H9 (cell line): ENCODE measurements at regions not wholly inside any gene's neighbourhood (a gene's known extent, or its start where the extent isn't known, plus 50 kb on each side); places are given as distances from the start of the nearest gene placed in this dataset.
A peak's percentile ranks its signal among the peaks of the same experiment; 100 is the strongest.

Source experiments
- DNase-seq: peaks from one replicate; pipeline ENCODE4 v3.0.0-alpha.2; 2017
- H2AFZ ChIP-seq: one replicate; pipeline ENCODE4 v1.6.1; 2013; ENCODE audit warnings: mild to moderate bottlenecking, low read length, control low read depth, moderate library complexity
- H2AK5ac ChIP-seq: 2 replicates; pipeline ENCODE4 v1.6.1; 2013; ENCODE audit warnings: low read length, control low read depth, mixed read lengths; ENCODE audit not compliant: insufficient read length
- H2BK120ac ChIP-seq: one replicate; pipeline ENCODE4 v1.6.1; 2013; ENCODE audit warnings: low read depth, mild to moderate bottlenecking, low read length, control low read depth, inconsistent platforms; ENCODE audit not compliant: poor library complexity, severe bottlenecking
- H2BK12ac ChIP-seq: 2 replicates; pipeline ENCODE4 v1.6.1; 2013; ENCODE audit warnings: low read length, control low read depth, mixed read lengths, low read depth; ENCODE audit not compliant: insufficient read length
- H2BK15ac ChIP-seq: 2 replicates; pipeline ENCODE4 v1.6.1; 2013; ENCODE audit warnings: low read depth, low read length, control low read depth
- H2BK20ac ChIP-seq: one replicate; pipeline ENCODE4 v1.6.1; 2013; ENCODE audit warnings: low read depth, mild to moderate bottlenecking, low read length, control low read depth, inconsistent platforms; ENCODE audit not compliant: poor library complexity, severe bottlenecking
- H2BK5ac ChIP-seq: 2 replicates; pipeline ENCODE4 v1.6.1; 2013; ENCODE audit warnings: low read length, control low read depth, mixed read lengths; ENCODE audit not compliant: insufficient read length
- H3K14ac ChIP-seq: 2 replicates; pipeline ENCODE4 v1.6.1; 2013; ENCODE audit warnings: low read length, control low read depth; ENCODE audit not compliant: insufficient read depth
- H3K18ac ChIP-seq: 2 replicates; pipeline ENCODE4 v1.6.1; 2013; ENCODE audit warnings: low read depth, mild to moderate bottlenecking, mixed read lengths, low read length, control low read depth; ENCODE audit not compliant: insufficient read length
- H3K23ac ChIP-seq: 2 replicates; pipeline ENCODE4 v1.6.1; 2013; ENCODE audit warnings: low read length, control low read depth, mixed read lengths, low read depth; ENCODE audit not compliant: insufficient read length
- H3K23me2 ChIP-seq: 2 replicates; pipeline ENCODE4 v1.6.1; 2013; ENCODE audit warnings: low read depth, mild to moderate bottlenecking, mixed read lengths, low read length, control low read depth; ENCODE audit not compliant: insufficient read length, poor library complexity, severe bottlenecking
- H3K27ac ChIP-seq: 2 replicates; pipeline ENCODE4 v1.5.1; 2013; ENCODE audit warnings: low read length, control low read depth, mixed read lengths, low read depth; ENCODE audit not compliant: insufficient read length
- H3K27me3 ChIP-seq: 2 replicates; pipeline ENCODE4 v1.6.1; 2013; ENCODE audit warnings: low read length, control low read depth, inconsistent platforms; ENCODE audit not compliant: insufficient read depth
- H3K4ac ChIP-seq: 2 replicates; pipeline ENCODE4 v1.6.1; 2013; ENCODE audit warnings: low read depth, mild to moderate bottlenecking, control low read depth, inconsistent platforms, low read length, moderate library complexity
- H3K4me1 ChIP-seq: 2 replicates; pipeline ENCODE4 v1.6.1; 2013; ENCODE audit warnings: low read length, control low read depth, inconsistent platforms; ENCODE audit not compliant: insufficient read depth
- H3K4me2 ChIP-seq: 2 replicates; pipeline ENCODE4 v1.6.1; 2013; ENCODE audit warnings: low read length, control low read depth, mixed read lengths; ENCODE audit not compliant: insufficient read length, insufficient read depth
- H3K56ac ChIP-seq: 2 replicates; pipeline ENCODE4 v1.6.1; 2013; ENCODE audit warnings: low read depth, mild to moderate bottlenecking, mixed read lengths, low read length, control low read depth; ENCODE audit not compliant: insufficient read length
- H3K79me1 ChIP-seq: 2 replicates; pipeline ENCODE4 v1.6.1; 2013; ENCODE audit warnings: low read depth, mild to moderate bottlenecking, moderate library complexity, low read length, control low read depth, inconsistent platforms; ENCODE audit not compliant: insufficient read depth, poor library complexity, severe bottlenecking
- H3K79me2 ChIP-seq: 2 replicates; pipeline ENCODE4 v1.6.1; 2013; ENCODE audit warnings: low read length, control low read depth, inconsistent platforms; ENCODE audit not compliant: insufficient read depth
- H3K9ac ChIP-seq: 2 replicates; pipeline ENCODE4 v1.6.1; 2013; ENCODE audit warnings: low read length, control low read depth, mixed read lengths; ENCODE audit not compliant: insufficient read length; ENCODE audit errors: extremely low read depth
- H3K9me3 ChIP-seq: one replicate; pipeline ENCODE4 v1.6.1; 2013; ENCODE audit warnings: low read depth, low read length, inconsistent platforms; ENCODE audit not compliant: control insufficient read depth
- H3T11ph ChIP-seq: one replicate; pipeline ENCODE4 v1.6.1; 2013; ENCODE audit warnings: mild to moderate bottlenecking, low read length, control low read depth, inconsistent platforms
- H4K20me1 ChIP-seq: one replicate; pipeline ENCODE4 v1.6.1; 2013; ENCODE audit not compliant: control insufficient read depth, insufficient read length, insufficient read depth
- H4K5ac ChIP-seq: 2 replicates; pipeline ENCODE4 v1.6.1; 2013; ENCODE audit warnings: low read depth, mild to moderate bottlenecking, mixed read lengths, low read length, control low read depth; ENCODE audit not compliant: insufficient read length
- H4K8ac ChIP-seq: replicated peaks from 2 replicates; pipeline ENCODE4 v1.6.1; 2013; ENCODE audit warnings: low read length, control low read depth, mixed read lengths, low read depth; ENCODE audit not compliant: insufficient read length
- H4K91ac ChIP-seq: 2 replicates; pipeline ENCODE4 v1.6.1; 2013; ENCODE audit warnings: low read depth, mild to moderate bottlenecking, moderate library complexity, mixed read lengths, low read length, control low read depth; ENCODE audit not compliant: insufficient read length
- H3K27ac Mint-ChIP-seq, 3 experiments: 2 replicates in 2 of 3; 3 replicates in 1 of 3; pipeline ENCODE4 v1.8.0; 2020 to 2021; ENCODE audit warnings: mixed read lengths in 3 of 3, mild to moderate bottlenecking in 1 of 3, moderate library complexity in 1 of 3
- H3K27me3 Mint-ChIP-seq: 2 replicates; pipeline ENCODE4 v1.8.0; 2021; ENCODE audit warnings: low read depth, mild to moderate bottlenecking, moderate library complexity, mixed read lengths
- H3K36me3 Mint-ChIP-seq, 3 experiments: 2 replicates in 2 of 3; 3 replicates in 1 of 3; pipeline ENCODE4 v1.8.0; 2020 to 2021; ENCODE audit warnings: low read depth in 3 of 3, mixed read lengths in 3 of 3; ENCODE audit not compliant: insufficient read depth in 1 of 3
- H3K4me1 Mint-ChIP-seq, 2 experiments: 2 replicates each; pipeline ENCODE4 v1.8.0; 2020; ENCODE audit warnings: mixed read lengths in 2 of 2
- H3K4me3 Mint-ChIP-seq, 2 experiments: 2 replicates in 1 of 2; 3 replicates in 1 of 2; pipeline ENCODE4 v1.8.0; 2020 to 2021; ENCODE audit warnings: mild to moderate bottlenecking in 2 of 2, mixed read lengths in 2 of 2, moderate library complexity in 1 of 2
- H3K9me3 Mint-ChIP-seq, 2 experiments: 2 replicates in 1 of 2; 3 replicates in 1 of 2; pipeline ENCODE4 v1.8.0; 2020; ENCODE audit warnings: mild to moderate bottlenecking in 2 of 2, mixed read lengths in 2 of 2, moderate library complexity in 1 of 2
- WGBS: extraction: QIAGEN DNeasy Blood & Tissue Kit; methylation state at CpG from one replicate; pipeline ENCODE4 v1.1.7; 2013; ENCODE audit warnings: missing lambda C conversion rate, low lambda C conversion rate, mixed read lengths; ENCODE audit not compliant: insufficient read length; ENCODE audit errors: extremely low coverage; 5-methylcytosine and 5-hydroxymethylcytosine counted together
- TF ChIP-seq, protein P1 (sequence below): fragments of 200-600 bp; sonication (generic); conservative IDR thresholded peaks from 3 replicates; pipeline ENCODE4 v1.8.0; 2021; ENCODE audit warnings: antibody characterized with exemption, mild to moderate bottlenecking

DNA sequence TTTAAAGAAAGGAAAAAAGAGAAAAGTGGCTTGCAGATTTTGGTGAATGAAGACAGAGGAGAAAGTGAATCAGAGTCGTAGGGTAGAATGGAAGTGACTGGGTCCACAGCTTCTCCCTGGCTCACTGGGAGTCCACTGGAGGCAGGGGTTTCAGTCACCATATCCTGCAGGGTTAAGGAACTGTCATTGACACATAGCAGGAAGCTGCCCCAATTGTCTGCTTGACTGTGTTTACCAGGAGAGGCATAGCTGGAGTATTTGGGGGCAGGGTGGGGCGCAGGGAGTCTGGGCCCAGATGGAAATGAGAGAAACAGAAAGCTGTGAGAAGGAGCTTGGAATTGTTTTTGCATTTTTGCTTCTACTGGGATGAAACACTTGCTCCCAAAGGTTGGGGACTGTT, 228.8 kb upstream of the CSF3R start:
- Histone ChIP-seq H3K9ac (no peak overlapping the region), H3K56ac (no peak overlapping the region), H2BK15ac (no peak overlapping the region), H2BK5ac (no peak overlapping the region), H3K4me2 (no peak overlapping the region), H3K27me3 (no peaks in the 10 kb centered on the region), H3K27ac (no peak overlapping the region), H2BK20ac (no peak overlapping the region), H3K23me2 (no peaks in the 10 kb centered on the region), H2AK5ac (no peak overlapping the region), H3K4me1 (no peaks in the 10 kb centered on the region; the same call in 1 of the 2 replicates), H3K79me1 (no peaks in the 10 kb centered on the region), H2BK12ac (no peak overlapping the region), H4K20me1 (no peaks in the 10 kb centered on the region), H4K8ac (no peak overlapping the region), H3K23ac (no peak overlapping the region), H4K91ac (no peak overlapping the region), H3K14ac (no peak overlapping the region), H2AFZ (no peak overlapping the region), H3K79me2 (no peaks in the 10 kb centered on the region), H2BK120ac (no peak overlapping the region), H3K4ac (no peak overlapping the region), H3T11ph (no peak overlapping the region), H4K5ac (no peak overlapping the region), H3K9me3 (no peaks in the 10 kb centered on the region), H3K18ac (no peak overlapping the region)
- DNase-seq, result no peak
- H3K4me3 Mint-ChIP-seq, result no peak overlapping the region
- H3K27me3 Mint-ChIP-seq, result peaks cover 20% of the 10 kb centered on the region
- no CpG with 5 or more reads among the region's 2 CpGs for WGBS
- peak overlapping the region in 1 of 3 experiments; percentile 13; a peak in 1 of 7 replicates for H3K27ac Mint-ChIP-seq
- peaks cover 21 to 28% of the 10 kb centered on the region in 2 experiments for H3K4me1 Mint-ChIP-seq
- no peaks in the 10 kb centered on the region for H3K36me3 Mint-ChIP-seq
- H3K9me3 Mint-ChIP-seq, result no peaks in the 10 kb centered on the region; a peak in 1 of 5 replicates
- TF ChIP-seq, protein P1, sequence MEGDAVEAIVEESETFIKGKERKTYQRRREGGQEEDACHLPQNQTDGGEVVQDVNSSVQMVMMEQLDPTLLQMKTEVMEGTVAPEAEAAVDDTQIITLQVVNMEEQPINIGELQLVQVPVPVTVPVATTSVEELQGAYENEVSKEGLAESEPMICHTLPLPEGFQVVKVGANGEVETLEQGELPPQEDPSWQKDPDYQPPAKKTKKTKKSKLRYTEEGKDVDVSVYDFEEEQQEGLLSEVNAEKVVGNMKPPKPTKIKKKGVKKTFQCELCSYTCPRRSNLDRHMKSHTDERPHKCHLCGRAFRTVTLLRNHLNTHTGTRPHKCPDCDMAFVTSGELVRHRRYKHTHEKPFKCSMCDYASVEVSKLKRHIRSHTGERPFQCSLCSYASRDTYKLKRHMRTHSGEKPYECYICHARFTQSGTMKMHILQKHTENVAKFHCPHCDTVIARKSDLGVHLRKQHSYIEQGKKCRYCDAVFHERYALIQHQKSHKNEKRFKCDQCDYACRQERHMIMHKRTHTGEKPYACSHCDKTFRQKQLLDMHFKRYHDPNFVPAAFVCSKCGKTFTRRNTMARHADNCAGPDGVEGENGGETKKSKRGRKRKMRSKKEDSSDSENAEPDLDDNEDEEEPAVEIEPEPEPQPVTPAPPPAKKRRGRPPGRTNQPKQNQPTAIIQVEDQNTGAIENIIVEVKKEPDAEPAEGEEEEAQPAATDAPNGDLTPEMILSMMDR, result no peak
